ENCODE measurements at regions not wholly inside any gene's neighbourhood (a gene's known extent, or its start where the extent isn't known, plus 50 kb on each side); places are given as distances from the start of the nearest gene placed in this dataset.

GRCh38 chr9:2320632-2321031 is 301.0 kb upstream of the VLDLR start:
- TF ChIP-seq BACH1 (IDR thresholded peaks at IDR 0.05; ENCODE audit: borderline replicate concordance) (no peak), MAX (IDR thresholded peaks at IDR 0.05; ENCODE audit: low read depth, low read length) (no peak), SIN3A (IDR thresholded peaks at IDR 0.05; ENCODE audit: low read depth, low read length) (no peak), IKZF1 (conservative IDR thresholded peaks at IDR 0.05) (no peak), USF2 (IDR thresholded peaks at IDR 0.05; ENCODE audit: borderline replicate concordance, low read depth, low read length) (no peak)
- TF ChIP-seq, protein P1, sequence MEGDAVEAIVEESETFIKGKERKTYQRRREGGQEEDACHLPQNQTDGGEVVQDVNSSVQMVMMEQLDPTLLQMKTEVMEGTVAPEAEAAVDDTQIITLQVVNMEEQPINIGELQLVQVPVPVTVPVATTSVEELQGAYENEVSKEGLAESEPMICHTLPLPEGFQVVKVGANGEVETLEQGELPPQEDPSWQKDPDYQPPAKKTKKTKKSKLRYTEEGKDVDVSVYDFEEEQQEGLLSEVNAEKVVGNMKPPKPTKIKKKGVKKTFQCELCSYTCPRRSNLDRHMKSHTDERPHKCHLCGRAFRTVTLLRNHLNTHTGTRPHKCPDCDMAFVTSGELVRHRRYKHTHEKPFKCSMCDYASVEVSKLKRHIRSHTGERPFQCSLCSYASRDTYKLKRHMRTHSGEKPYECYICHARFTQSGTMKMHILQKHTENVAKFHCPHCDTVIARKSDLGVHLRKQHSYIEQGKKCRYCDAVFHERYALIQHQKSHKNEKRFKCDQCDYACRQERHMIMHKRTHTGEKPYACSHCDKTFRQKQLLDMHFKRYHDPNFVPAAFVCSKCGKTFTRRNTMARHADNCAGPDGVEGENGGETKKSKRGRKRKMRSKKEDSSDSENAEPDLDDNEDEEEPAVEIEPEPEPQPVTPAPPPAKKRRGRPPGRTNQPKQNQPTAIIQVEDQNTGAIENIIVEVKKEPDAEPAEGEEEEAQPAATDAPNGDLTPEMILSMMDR (IDR thresholded peaks at IDR 0.05 in 2 of 3, conservative IDR thresholded peaks at IDR 0.05 in 1 of 3; ENCODE audit: control insufficient read depth in 2 of 3, extremely low read depth in 1 of 3, insufficient read depth in 1 of 3, low read depth in 3 of 3, low read length in 3 of 3): no peak
